Liver (tissue), 8 donors: ENCODE measurements at regions not wholly inside any gene's neighbourhood (a gene's known extent, or its start where the extent isn't known, plus 50 kb on each side); places are given as distances from the start of the nearest gene placed in this dataset.

Experiments
- DNase-seq: peaks from one replicate; pipeline ENCODE4 v3.0.0-alpha.2; 2017; ENCODE audit warnings: low spot score
- H3K27ac ChIP-seq, 2 donors: one replicate each; pipeline ENCODE4 v1.7.0; 2013; ENCODE audit warnings: inconsistent platforms in 2 of 2, low read length in 2 of 2, control low read depth in 1 of 2, low read depth in 1 of 2, mild to moderate bottlenecking in 1 of 2
- H3K27me3 ChIP-seq, 4 donors: one replicate each; pipeline versions ENCODE4 v1.6.1 to v1.7.0; 2013; ENCODE audit warnings: low read length in 3 of 4, inconsistent platforms in 1 of 4, mild to moderate bottlenecking in 1 of 4, moderate library complexity in 1 of 4; ENCODE audit not compliant: control insufficient read depth in 4 of 4, insufficient read depth in 4 of 4
- H3K36me3 ChIP-seq, 4 donors: one replicate each; pipeline versions ENCODE4 v1.6.1 to v1.7.0; 2013; ENCODE audit warnings: low read length in 3 of 4, mild to moderate bottlenecking in 3 of 4, low read depth in 1 of 4, moderate library complexity in 1 of 4; ENCODE audit not compliant: control insufficient read depth in 4 of 4, insufficient read depth in 3 of 4
- H3K4me1 ChIP-seq, 4 donors: one replicate each; pipeline versions ENCODE4 v1.6.1 to v1.7.0; 2013; ENCODE audit warnings: low read length in 3 of 4, mild to moderate bottlenecking in 3 of 4, moderate library complexity in 1 of 4; ENCODE audit not compliant: control insufficient read depth in 4 of 4, insufficient read depth in 4 of 4
- H3K4me3 ChIP-seq, 3 donors: one replicate each; pipeline versions ENCODE4 v1.6.1 to v1.7.0; 2013; ENCODE audit warnings: low read length in 3 of 3, control low read depth in 1 of 3, low read depth in 1 of 3, mild to moderate bottlenecking in 1 of 3
- H3K9ac ChIP-seq, 2 donors: one replicate each; pipeline ENCODE4 v1.7.0; 2013; ENCODE audit warnings: low read length in 2 of 2, mild to moderate bottlenecking in 2 of 2, moderate library complexity in 2 of 2, control low read depth in 1 of 2, low read depth in 1 of 2
- H3K9me3 ChIP-seq, 4 donors: one replicate each; pipeline versions ENCODE4 v1.6.1 to v1.7.0; 2013; ENCODE audit warnings: low read length in 3 of 4; ENCODE audit not compliant: control insufficient read depth in 4 of 4
- EGR1 ChIP-seq, 2 donors: IDR thresholded peaks; 2 replicates each; pipeline ENCODE4 v1.6.1; 2016 to 2018; ENCODE audit warnings: antibody characterized with exemption in 2 of 2, low read depth in 2 of 2
- FOXA1 ChIP-seq: IDR thresholded peaks from 2 replicates; pipeline ENCODE4 v1.6.1; 2016; ENCODE audit warnings: antibody characterized with exemption
- FOXA2 ChIP-seq: IDR thresholded peaks from 2 replicates; pipeline ENCODE4 v1.6.1; 2016; ENCODE audit warnings: antibody characterized with exemption
- GABPA ChIP-seq, 2 donors: IDR thresholded peaks in 1 of 2; conservative IDR thresholded peaks in 1 of 2; 2 replicates each; pipeline ENCODE4 v1.6.1; 2016; ENCODE audit warnings: antibody characterized with exemption in 2 of 2, mild to moderate bottlenecking in 1 of 2, moderate library complexity in 1 of 2
- HNF4A ChIP-seq, 2 donors: conservative IDR thresholded peaks; 2 replicates each; pipeline ENCODE4 v1.6.1; 2016; ENCODE audit warnings: antibody characterized with exemption in 2 of 2, mild to moderate bottlenecking in 2 of 2
- HNF4G ChIP-seq: IDR thresholded peaks from 2 replicates; pipeline ENCODE4 v1.6.1; 2016; ENCODE audit warnings: antibody characterized with exemption
- NR2F2 ChIP-seq: IDR thresholded peaks from 2 replicates; pipeline ENCODE4 v1.6.1; 2016; ENCODE audit warnings: antibody characterized with exemption
- RAD21 ChIP-seq, 2 donors: IDR thresholded peaks; 2 replicates each; pipeline ENCODE4 v1.6.1; 2016; ENCODE audit warnings: antibody characterized with exemption in 2 of 2, mild to moderate bottlenecking in 2 of 2
- RXRA ChIP-seq, 2 donors: IDR thresholded peaks; 2 replicates each; pipeline ENCODE4 v1.6.1; 2017 to 2018; ENCODE audit warnings: antibody characterized with exemption in 2 of 2, mild to moderate bottlenecking in 1 of 2
- TAF1 ChIP-seq: conservative IDR thresholded peaks from 2 replicates; pipeline ENCODE4 v1.6.1; 2016; ENCODE audit warnings: antibody characterized with exemption, mild to moderate bottlenecking
- YY1 ChIP-seq: IDR thresholded peaks from 2 replicates; pipeline ENCODE4 v1.6.1; 2016; ENCODE audit warnings: antibody characterized with exemption, mild to moderate bottlenecking
- WGBS: extraction: QIAGEN DNeasy Blood & Tissue Kit; methylation state at CpG from one replicate; pipeline ENCODE4 v1.1.7; 2013; 5-methylcytosine and 5-hydroxymethylcytosine counted together
- TF ChIP-seq, protein P1 (sequence below): IDR thresholded peaks from 2 replicates; pipeline ENCODE4 v1.6.1; 2016; ENCODE audit warnings: antibody characterized with exemption, mild to moderate bottlenecking
- TF ChIP-seq, protein P2 (sequence below): IDR thresholded peaks from 2 replicates; pipeline ENCODE4 v1.6.1; 2016; ENCODE audit warnings: antibody characterized with exemption
- TF ChIP-seq, protein P3 (sequence below): IDR thresholded peaks from 2 replicates; pipeline ENCODE4 v1.6.1; 2016; ENCODE audit warnings: antibody characterized with exemption
- TF ChIP-seq, protein P4 (sequence below): fragments of 150-350 bp; IDR thresholded peaks from 2 replicates; pipeline ENCODE4 v1.5.1; 2017; ENCODE audit warnings: improper control_type of control experiment, low read depth, low read length; ENCODE audit not compliant: missing input control
- donor health status: healthy.
- donor health status: healthy.
- donor health status: healthy.
- donor health status: healthy.
- donor health status: healthy.

DNA sequence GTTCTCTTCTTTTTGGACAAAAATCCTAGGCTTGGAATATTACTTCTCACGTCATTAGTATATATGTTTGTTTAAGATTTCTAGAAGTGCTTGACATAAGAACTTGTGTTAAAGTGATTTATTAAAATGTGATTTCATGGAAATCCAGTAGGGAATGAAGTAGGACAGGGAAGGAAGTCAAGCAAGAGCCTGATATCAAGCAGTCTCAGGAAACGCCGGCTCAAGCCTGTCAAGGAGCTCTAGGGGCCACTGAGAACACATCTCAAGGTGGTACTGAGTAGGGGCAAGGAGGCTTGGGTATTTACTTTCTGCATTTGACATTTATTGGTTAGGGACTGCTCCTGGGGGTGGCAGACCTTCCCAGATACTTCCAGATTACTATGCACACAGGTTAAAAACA, 920.9 kb upstream of the GJE1 start (continued):
- TF ChIP-seq, protein P1, sequence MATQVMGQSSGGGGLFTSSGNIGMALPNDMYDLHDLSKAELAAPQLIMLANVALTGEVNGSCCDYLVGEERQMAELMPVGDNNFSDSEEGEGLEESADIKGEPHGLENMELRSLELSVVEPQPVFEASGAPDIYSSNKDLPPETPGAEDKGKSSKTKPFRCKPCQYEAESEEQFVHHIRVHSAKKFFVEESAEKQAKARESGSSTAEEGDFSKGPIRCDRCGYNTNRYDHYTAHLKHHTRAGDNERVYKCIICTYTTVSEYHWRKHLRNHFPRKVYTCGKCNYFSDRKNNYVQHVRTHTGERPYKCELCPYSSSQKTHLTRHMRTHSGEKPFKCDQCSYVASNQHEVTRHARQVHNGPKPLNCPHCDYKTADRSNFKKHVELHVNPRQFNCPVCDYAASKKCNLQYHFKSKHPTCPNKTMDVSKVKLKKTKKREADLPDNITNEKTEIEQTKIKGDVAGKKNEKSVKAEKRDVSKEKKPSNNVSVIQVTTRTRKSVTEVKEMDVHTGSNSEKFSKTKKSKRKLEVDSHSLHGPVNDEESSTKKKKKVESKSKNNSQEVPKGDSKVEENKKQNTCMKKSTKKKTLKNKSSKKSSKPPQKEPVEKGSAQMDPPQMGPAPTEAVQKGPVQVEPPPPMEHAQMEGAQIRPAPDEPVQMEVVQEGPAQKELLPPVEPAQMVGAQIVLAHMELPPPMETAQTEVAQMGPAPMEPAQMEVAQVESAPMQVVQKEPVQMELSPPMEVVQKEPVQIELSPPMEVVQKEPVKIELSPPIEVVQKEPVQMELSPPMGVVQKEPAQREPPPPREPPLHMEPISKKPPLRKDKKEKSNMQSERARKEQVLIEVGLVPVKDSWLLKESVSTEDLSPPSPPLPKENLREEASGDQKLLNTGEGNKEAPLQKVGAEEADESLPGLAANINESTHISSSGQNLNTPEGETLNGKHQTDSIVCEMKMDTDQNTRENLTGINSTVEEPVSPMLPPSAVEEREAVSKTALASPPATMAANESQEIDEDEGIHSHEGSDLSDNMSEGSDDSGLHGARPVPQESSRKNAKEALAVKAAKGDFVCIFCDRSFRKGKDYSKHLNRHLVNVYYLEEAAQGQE, result no peak
- TF ChIP-seq FOXA2, result no peak
- no peak for TF ChIP-seq RXRA (IDR thresholded peaks at IDR 0.05)
- TF ChIP-seq RAD21 (IDR thresholded peaks at IDR 0.05), result no peak
- no peak for TF ChIP-seq HNF4G
- TF ChIP-seq HNF4A (conservative IDR thresholded peaks at IDR 0.05), result no peak
- TF ChIP-seq, protein P2, sequence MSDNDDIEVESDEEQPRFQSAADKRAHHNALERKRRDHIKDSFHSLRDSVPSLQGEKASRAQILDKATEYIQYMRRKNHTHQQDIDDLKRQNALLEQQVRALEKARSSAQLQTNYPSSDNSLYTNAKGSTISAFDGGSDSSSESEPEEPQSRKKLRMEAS, result no peak

DNA sequence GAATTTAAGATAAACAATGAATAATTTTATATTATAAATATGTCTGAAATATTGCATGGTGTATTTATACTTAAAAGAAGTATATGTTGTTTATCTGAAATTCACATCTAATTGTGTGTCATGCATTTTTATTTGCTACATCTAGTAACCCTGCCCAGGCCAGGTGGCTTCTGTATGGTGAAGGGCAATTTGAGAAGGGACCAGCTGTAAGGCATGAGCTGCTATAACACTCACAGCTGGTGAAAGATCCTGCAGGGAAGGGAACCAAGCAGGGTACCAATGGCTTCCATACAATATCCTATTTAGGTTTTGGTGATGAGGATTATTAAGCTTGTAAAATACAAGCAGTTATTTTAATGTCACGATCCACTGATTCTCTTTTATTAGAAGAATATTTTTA, 921.8 kb upstream of the GJE1 start:
- Histone ChIP-seq H3K36me3 (no peaks in the 10 kb centered on the region), H3K27ac (no peak overlapping the region), H3K27me3 (no peaks in the 10 kb centered on the region), H3K9ac (no peak overlapping the region), H3K9me3 (no peaks in the 10 kb centered on the region), H3K4me1 (no peaks in the 10 kb centered on the region), H3K4me3 (no peak overlapping the region)
- TF ChIP-seq YY1 (no peak), FOXA1 (no peak), HNF4A (conservative IDR thresholded peaks at IDR 0.05) (no peak), GABPA (IDR thresholded peaks at IDR 0.05 in 1 of 2, conservative IDR thresholded peaks at IDR 0.05 in 1 of 2) (no peak), TAF1 (no peak), HNF4G (no peak), FOXA2 (no peak), NR2F2 (no peak), EGR1 (IDR thresholded peaks at IDR 0.05; ENCODE audit: low read depth in 2 of 2) (no peak)
- TF ChIP-seq, protein P3, sequence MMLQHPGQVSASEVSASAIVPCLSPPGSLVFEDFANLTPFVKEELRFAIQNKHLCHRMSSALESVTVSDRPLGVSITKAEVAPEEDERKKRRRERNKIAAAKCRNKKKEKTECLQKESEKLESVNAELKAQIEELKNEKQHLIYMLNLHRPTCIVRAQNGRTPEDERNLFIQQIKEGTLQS, result no peak
- TF ChIP-seq, protein P4, sequence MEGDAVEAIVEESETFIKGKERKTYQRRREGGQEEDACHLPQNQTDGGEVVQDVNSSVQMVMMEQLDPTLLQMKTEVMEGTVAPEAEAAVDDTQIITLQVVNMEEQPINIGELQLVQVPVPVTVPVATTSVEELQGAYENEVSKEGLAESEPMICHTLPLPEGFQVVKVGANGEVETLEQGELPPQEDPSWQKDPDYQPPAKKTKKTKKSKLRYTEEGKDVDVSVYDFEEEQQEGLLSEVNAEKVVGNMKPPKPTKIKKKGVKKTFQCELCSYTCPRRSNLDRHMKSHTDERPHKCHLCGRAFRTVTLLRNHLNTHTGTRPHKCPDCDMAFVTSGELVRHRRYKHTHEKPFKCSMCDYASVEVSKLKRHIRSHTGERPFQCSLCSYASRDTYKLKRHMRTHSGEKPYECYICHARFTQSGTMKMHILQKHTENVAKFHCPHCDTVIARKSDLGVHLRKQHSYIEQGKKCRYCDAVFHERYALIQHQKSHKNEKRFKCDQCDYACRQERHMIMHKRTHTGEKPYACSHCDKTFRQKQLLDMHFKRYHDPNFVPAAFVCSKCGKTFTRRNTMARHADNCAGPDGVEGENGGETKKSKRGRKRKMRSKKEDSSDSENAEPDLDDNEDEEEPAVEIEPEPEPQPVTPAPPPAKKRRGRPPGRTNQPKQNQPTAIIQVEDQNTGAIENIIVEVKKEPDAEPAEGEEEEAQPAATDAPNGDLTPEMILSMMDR, result no peak
- TF ChIP-seq, protein P2, result no peak
- TF ChIP-seq, protein P1, result no peak
- WGBS, result 5% methylated on average over 1 of the region's 1 CpG
- DNase-seq, result no peak
